ENCODE measurements at regions not wholly inside any gene's neighbourhood (a gene's known extent, or its start where the extent isn't known, plus 50 kb on each side); places are given as distances from the start of the nearest gene placed in this dataset.
"Not testable (repeated sequence)": the region's sequence is repeated elsewhere in the genome, so short reads cannot be mapped to it uniquely, and the experiment has no call there.

DNA sequence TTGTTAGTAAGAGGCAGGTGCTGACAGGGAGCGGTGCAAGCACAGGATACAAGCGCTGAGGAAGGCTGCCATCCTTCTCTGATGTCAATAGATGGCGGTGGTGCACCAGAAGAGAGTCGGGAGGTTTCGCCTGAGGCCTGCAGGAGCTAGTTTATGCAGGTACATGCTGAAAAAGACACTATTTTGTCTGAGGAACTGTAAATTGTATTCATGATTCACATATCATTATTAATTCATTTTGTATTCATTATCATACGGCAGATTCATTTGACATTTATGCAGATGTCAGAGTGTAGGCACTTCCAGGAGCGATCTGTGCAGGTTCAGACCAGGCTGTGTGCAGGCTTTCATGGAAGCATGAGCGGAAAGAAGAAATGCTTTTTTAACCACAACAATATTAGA lies 824.0 kb downstream of the STIM2 start:
- no peak overlapping the region for H3K4me3 ChIP-seq (ENCODE audit: low read depth in 1 of 2, low read length in 2 of 2)
- H3K27ac ChIP-seq (ENCODE audit: low read depth, low read length), result no peak overlapping the region
- no peak overlapping the region for H3K9ac ChIP-seq (ENCODE audit: low read depth in 1 of 2, low read length in 2 of 2)
- H3K4me1 ChIP-seq (ENCODE audit: control insufficient read depth in 1 of 2, insufficient read depth in 2 of 2, low read length in 2 of 2), result no peaks in the 10 kb centered on the region
- no peaks in the 10 kb centered on the region for H3K27me3 ChIP-seq (ENCODE audit: control insufficient read depth in 1 of 2, insufficient read depth in 2 of 2, low read length in 2 of 2)
- H3K9me3 ChIP-seq (ENCODE audit: control insufficient read depth in 1 of 2, low read length in 2 of 2), result no peaks in the 10 kb centered on the region
- H3K36me3 ChIP-seq (ENCODE audit: control insufficient read depth in 1 of 2, insufficient read depth in 2 of 2, low read length in 2 of 2), result no peaks in the 10 kb centered on the region

DNA sequence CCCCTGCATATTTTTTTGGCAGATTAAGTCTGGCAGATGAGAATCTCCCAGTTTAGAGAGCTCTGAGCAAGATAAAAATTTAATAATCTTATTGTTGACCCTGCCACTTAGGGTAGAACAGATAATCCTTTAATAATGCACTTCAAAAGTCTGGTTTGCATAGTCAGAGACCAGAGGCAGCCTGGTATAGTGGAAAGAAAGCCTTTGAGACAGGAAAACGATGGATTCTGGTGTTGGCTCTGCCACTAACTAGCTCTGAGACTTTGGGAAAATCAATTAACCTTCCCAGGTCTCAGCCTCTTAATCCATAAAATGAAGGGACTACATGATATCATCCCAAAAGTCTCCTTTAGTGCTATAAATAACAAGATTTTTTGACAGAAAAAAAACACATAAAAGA lies 824.5 kb downstream of the STIM2 start:
- no peaks in the 10 kb centered on the region for H3K4me1 ChIP-seq (ENCODE audit: control insufficient read depth in 1 of 2, insufficient read depth in 2 of 2, low read length in 2 of 2)
- H3K9me3 ChIP-seq (ENCODE audit: control insufficient read depth in 1 of 2, low read length in 2 of 2), result no peaks in the 10 kb centered on the region
- H3K27me3 ChIP-seq (ENCODE audit: control insufficient read depth in 1 of 2, insufficient read depth in 2 of 2, low read length in 2 of 2), result no peaks in the 10 kb centered on the region
- H3K9ac ChIP-seq (ENCODE audit: low read depth in 1 of 2, low read length in 2 of 2), result no peak overlapping the region
- H3K4me3 ChIP-seq (ENCODE audit: low read depth in 1 of 2, low read length in 2 of 2), result no peak overlapping the region
- H3K27ac ChIP-seq (ENCODE audit: low read depth, low read length), result no peak overlapping the region
- H3K36me3 ChIP-seq (ENCODE audit: control insufficient read depth in 1 of 2, insufficient read depth in 2 of 2, low read length in 2 of 2), result no peaks in the 10 kb centered on the region

DNA sequence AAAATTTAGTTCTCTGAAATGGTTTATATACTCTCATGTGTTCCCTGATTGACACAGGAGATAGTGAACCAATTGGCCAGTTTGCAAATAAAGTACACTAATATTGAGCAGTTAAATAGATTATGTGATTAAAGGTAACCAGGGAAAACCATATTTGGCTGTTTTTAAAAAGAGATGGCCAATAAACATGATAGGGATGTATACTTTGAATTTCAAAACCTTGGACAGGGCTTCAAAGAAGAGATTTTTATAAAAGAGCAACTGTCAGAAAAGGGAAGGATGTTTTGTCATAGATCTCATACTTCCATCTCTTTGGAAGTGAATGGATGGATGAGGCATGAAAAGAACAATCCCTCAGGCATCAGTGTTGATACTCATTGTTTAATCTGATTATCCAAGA lies 825.3 kb downstream of the STIM2 start:
- H3K36me3 ChIP-seq (ENCODE audit: control insufficient read depth in 1 of 2, insufficient read depth in 2 of 2, low read length in 2 of 2), result no peaks in the 10 kb centered on the region

DNA sequence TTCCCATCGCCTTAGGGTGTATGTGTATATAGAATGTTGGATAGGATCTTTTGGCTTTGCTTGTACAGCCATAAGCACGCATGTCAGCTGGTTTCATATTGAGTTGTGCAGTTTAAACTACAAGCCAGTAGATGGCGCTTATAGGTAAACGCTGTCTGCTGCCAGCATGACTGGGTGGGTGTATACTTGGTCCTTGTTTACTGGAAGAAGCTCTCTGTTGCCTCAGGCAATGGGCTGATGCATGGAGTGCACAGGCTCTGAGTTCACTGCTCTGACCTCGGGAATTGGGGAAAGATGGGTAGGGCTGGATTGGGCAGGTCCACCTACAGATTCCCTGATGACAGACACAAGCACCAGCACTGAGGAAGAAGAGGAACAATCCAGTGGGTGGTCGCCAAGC lies 831.5 kb downstream of the STIM2 start:
- Histone ChIP-seq H3K4me1 (ENCODE audit: control insufficient read depth in 1 of 2, insufficient read depth in 2 of 2, low read length in 2 of 2) (no peaks in the 10 kb centered on the region), H3K27ac (ENCODE audit: low read depth, low read length) (no peak overlapping the region), H3K36me3 (ENCODE audit: control insufficient read depth in 1 of 2, insufficient read depth in 2 of 2, low read length in 2 of 2) (no peaks in the 10 kb centered on the region), H3K4me3 (ENCODE audit: low read depth in 1 of 2, low read length in 2 of 2) (no peak overlapping the region), H3K27me3 (ENCODE audit: control insufficient read depth in 1 of 2, insufficient read depth in 2 of 2, low read length in 2 of 2) (no peaks in the 10 kb centered on the region), H3K9me3 (ENCODE audit: control insufficient read depth in 1 of 2, low read length in 2 of 2) (no peaks in the 10 kb centered on the region), H3K9ac (ENCODE audit: low read depth in 1 of 2, low read length in 2 of 2) (no peak overlapping the region)

More for the DNA sequence above, 825.3 kb downstream of the STIM2 start:
- no peak overlapping the region for H3K4me3 ChIP-seq (ENCODE audit: low read depth in 1 of 2, low read length in 2 of 2)
- no peak overlapping the region for H3K27ac ChIP-seq (ENCODE audit: low read depth, low read length)
- H3K27me3 ChIP-seq (ENCODE audit: control insufficient read depth in 1 of 2, insufficient read depth in 2 of 2, low read length in 2 of 2), result no peaks in the 10 kb centered on the region
- H3K4me1 ChIP-seq (ENCODE audit: control insufficient read depth in 1 of 2, insufficient read depth in 2 of 2, low read length in 2 of 2), result no peaks in the 10 kb centered on the region
- no peak overlapping the region for H3K9ac ChIP-seq (ENCODE audit: low read depth in 1 of 2, low read length in 2 of 2)
- H3K9me3 ChIP-seq (ENCODE audit: control insufficient read depth in 1 of 2, low read length in 2 of 2), result no peaks in the 10 kb centered on the region

DNA sequence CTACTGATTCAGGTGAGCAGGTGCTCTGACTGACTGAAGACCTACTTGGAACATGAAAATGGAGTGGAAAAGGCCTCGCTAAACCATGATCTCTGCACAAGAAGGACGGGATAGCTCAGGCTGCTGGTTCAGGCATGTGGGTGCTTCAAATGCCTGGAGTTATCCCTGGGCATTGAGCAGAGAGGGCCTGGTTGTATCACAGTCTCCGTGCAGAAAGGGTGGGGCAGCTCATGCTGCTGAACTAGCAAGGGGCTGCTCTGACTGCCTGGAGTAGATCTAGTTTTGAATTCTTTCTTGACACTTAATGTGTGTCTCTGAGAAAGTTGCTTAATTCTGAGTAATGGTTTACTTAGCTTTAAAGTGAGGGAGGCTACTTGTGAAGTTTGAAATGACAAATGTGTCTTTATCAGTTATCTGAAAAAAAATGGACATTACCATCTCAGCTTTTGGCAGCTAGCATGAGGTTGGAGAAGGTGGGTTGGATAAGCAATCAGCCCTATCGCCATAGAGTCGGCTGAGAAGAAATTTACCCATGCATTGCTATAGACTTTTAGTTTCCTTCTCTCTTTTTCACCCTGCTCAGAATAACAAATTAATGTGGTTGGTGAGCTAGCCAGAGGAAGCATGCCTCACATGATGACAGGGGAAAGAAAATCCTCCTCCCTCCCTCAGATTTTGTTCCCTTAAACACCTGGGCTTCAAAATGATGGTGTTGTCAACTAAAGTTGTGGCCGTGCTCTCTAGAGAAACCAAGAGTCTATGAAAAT lies 832.4 kb downstream of the STIM2 start:
- Histone ChIP-seq H3K9me3 (ENCODE audit: control insufficient read depth in 1 of 2, low read length in 2 of 2) (no peaks in the 10 kb centered on the region), H3K9ac (ENCODE audit: low read depth in 1 of 2, low read length in 2 of 2) (no peak overlapping the region), H3K4me3 (ENCODE audit: low read depth in 1 of 2, low read length in 2 of 2) (no peak overlapping the region), H3K27ac (ENCODE audit: low read depth, low read length) (no peak overlapping the region), H3K4me1 (ENCODE audit: control insufficient read depth in 1 of 2, insufficient read depth in 2 of 2, low read length in 2 of 2) (no peaks in the 10 kb centered on the region), H3K27me3 (ENCODE audit: control insufficient read depth in 1 of 2, insufficient read depth in 2 of 2, low read length in 2 of 2) (no peaks in the 10 kb centered on the region), H3K36me3 (ENCODE audit: control insufficient read depth in 1 of 2, insufficient read depth in 2 of 2, low read length in 2 of 2) (no peaks in the 10 kb centered on the region)

DNA sequence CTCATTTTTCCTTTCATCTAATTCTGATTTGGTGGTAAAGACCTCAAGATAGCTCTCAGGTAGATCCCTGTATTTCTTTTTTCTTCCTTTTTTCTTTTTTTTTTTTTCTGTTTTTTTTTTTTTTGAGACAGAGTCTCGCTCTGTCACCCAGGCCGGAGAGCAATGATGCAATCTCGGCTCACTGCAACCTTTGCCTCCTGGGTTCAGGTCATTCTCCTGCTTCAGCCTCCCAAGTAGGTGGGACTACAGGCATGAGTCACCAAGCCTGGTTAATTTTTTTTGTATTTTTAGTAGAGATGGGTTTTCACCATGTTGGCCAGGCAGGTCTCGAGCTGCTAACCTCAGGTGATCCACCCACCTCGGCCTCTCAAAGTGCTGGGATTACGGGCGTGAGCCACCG lies 835.6 kb downstream of the STIM2 start:
- H3K4me3 ChIP-seq (ENCODE audit: low read depth in 1 of 2, low read length in 2 of 2); H3K9ac ChIP-seq (ENCODE audit: low read depth in 1 of 2, low read length in 2 of 2); H3K36me3 ChIP-seq (ENCODE audit: control insufficient read depth in 1 of 2, insufficient read depth in 2 of 2, low read length in 2 of 2); H3K27me3 ChIP-seq (ENCODE audit: control insufficient read depth in 1 of 2, insufficient read depth in 2 of 2, low read length in 2 of 2); H3K9me3 ChIP-seq (ENCODE audit: control insufficient read depth in 1 of 2, low read length in 2 of 2); H3K4me1 ChIP-seq (ENCODE audit: control insufficient read depth in 1 of 2, insufficient read depth in 2 of 2, low read length in 2 of 2); H3K27ac ChIP-seq (ENCODE audit: low read depth, low read length): not testable (repeated sequence)

DNA sequence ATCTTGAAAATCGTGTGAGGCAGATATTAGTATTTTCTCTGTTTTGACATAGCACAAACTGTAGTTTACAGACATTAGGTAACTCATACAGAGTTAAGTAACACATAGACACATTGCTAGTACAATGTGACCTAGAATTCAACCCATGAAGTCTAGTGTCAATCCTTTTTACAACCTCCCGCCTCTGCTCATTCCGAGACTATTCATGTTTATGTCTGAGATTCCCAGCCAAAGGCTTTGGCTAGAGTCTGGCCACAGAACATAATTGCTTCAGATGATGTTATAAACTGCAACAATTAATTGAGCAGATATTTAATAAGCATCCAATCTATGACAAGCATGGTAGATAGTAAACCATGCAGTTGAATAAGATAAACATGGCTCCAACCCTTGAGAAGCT lies 841.0 kb downstream of the STIM2 start:
- Histone ChIP-seq H3K9ac (ENCODE audit: low read depth in 1 of 2, low read length in 2 of 2) (no peak overlapping the region), H3K27ac (ENCODE audit: low read depth, low read length) (no peak overlapping the region), H3K27me3 (ENCODE audit: control insufficient read depth in 1 of 2, insufficient read depth in 2 of 2, low read length in 2 of 2) (no peaks in the 10 kb centered on the region), H3K4me1 (ENCODE audit: control insufficient read depth in 1 of 2, insufficient read depth in 2 of 2, low read length in 2 of 2) (no peaks in the 10 kb centered on the region), H3K36me3 (ENCODE audit: control insufficient read depth in 1 of 2, insufficient read depth in 2 of 2, low read length in 2 of 2) (no peaks in the 10 kb centered on the region), H3K4me3 (ENCODE audit: low read depth in 1 of 2, low read length in 2 of 2) (no peak overlapping the region), H3K9me3 (ENCODE audit: control insufficient read depth in 1 of 2, low read length in 2 of 2) (no peaks in the 10 kb centered on the region)

DNA sequence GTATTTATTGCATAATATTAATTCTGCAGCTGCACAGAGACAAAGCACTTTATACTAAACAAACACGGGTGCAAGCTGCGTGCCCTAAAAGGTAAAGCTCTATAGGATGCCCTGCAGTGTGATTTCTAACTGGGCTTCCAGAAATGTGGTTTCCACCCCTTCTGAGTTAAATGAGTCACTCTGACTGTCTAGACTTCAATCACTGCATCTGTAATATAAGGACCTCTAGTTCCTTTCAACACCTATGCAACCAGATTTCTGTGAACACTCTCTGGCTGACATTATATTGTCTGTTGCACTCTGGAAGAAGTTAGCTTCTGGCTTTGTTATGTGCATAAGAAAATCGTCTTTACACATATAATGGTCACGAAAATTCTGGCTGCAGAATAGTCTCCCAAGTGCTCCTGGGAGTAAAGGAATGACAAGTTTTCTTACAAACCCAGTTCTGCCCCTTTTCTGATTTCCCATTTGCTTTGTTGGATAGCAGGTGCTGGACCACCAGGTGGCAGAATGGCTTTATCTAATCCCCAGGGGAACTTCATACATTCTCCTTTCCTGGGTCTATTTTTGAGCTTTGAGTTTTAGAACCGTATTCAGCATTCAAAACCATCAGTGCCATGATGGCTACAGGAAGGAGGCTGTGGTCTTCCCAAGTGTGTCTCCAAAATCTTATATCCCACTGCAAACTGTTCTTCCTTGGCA lies 842.2 kb downstream of the STIM2 start:
- Histone ChIP-seq H3K36me3 (ENCODE audit: control insufficient read depth in 1 of 2, insufficient read depth in 2 of 2, low read length in 2 of 2) (no peaks in the 10 kb centered on the region), H3K27me3 (ENCODE audit: control insufficient read depth in 1 of 2, insufficient read depth in 2 of 2, low read length in 2 of 2) (no peaks in the 10 kb centered on the region), H3K4me3 (ENCODE audit: low read depth in 1 of 2, low read length in 2 of 2) (no peak overlapping the region), H3K27ac (ENCODE audit: low read depth, low read length) (no peak overlapping the region), H3K4me1 (ENCODE audit: control insufficient read depth in 1 of 2, insufficient read depth in 2 of 2, low read length in 2 of 2) (no peaks in the 10 kb centered on the region), H3K9me3 (ENCODE audit: control insufficient read depth in 1 of 2, low read length in 2 of 2) (no peaks in the 10 kb centered on the region), H3K9ac (ENCODE audit: low read depth in 1 of 2, low read length in 2 of 2) (no peak overlapping the region)

DNA sequence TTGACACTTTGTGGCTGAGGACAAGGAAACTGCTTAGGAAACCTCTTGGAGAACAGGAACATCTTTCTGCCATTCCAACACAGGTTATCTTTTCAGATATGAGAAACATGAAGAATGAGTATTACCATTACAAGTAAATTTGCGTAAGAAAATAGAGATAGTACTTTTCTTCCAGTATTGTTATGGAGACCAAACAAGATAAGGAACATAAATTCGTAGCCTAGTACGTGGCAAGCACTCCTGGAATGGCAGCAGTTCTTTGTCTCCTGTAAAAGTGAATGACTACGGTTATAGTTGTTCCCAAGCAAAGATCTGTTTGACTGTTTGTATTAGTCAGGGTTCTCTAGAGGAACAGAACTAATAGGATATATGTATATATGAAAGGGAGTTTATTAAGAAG lies 843.1 kb downstream of the STIM2 start:
- Histone ChIP-seq H3K27ac (ENCODE audit: low read depth, low read length) (no peak overlapping the region), H3K27me3 (ENCODE audit: control insufficient read depth in 1 of 2, insufficient read depth in 2 of 2, low read length in 2 of 2) (no peaks in the 10 kb centered on the region), H3K9me3 (ENCODE audit: control insufficient read depth in 1 of 2, low read length in 2 of 2) (no peaks in the 10 kb centered on the region), H3K36me3 (ENCODE audit: control insufficient read depth in 1 of 2, insufficient read depth in 2 of 2, low read length in 2 of 2) (no peaks in the 10 kb centered on the region), H3K4me1 (ENCODE audit: control insufficient read depth in 1 of 2, insufficient read depth in 2 of 2, low read length in 2 of 2) (no peaks in the 10 kb centered on the region), H3K9ac (ENCODE audit: low read depth in 1 of 2, low read length in 2 of 2) (no peak overlapping the region), H3K4me3 (ENCODE audit: low read depth in 1 of 2, low read length in 2 of 2) (no peak overlapping the region)

DNA sequence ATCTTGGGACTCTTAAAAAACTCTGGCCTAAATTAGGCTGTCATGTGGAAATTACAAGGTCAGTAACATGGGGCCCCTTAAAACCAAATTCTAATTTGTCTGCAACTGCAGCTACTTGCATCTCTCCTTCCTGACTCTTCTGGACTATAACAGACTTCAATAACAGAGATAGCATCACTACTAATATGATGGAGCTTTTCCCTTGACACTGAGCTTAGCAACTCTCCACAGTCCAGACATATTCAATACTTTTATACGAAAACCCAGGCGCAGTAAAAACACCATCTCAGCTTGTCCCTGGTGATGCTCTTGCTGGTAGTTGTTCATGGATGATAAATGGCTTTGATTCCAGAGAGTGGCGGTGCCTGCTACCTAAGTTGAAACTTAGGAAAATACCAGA lies 850.4 kb downstream of the STIM2 start:
- no peaks in the 10 kb centered on the region for H3K27me3 ChIP-seq (ENCODE audit: control insufficient read depth in 1 of 2, insufficient read depth in 2 of 2, low read length in 2 of 2)
- no peaks in the 10 kb centered on the region for H3K9me3 ChIP-seq (ENCODE audit: control insufficient read depth in 1 of 2, low read length in 2 of 2)
- no peak overlapping the region for H3K9ac ChIP-seq (ENCODE audit: low read depth in 1 of 2, low read length in 2 of 2)
- no peaks in the 10 kb centered on the region for H3K36me3 ChIP-seq (ENCODE audit: control insufficient read depth in 1 of 2, insufficient read depth in 2 of 2, low read length in 2 of 2)
- H3K4me1 ChIP-seq (ENCODE audit: control insufficient read depth in 1 of 2, insufficient read depth in 2 of 2, low read length in 2 of 2), result no peaks in the 10 kb centered on the region
- H3K27ac ChIP-seq (ENCODE audit: low read depth, low read length), result no peak overlapping the region
- no peak overlapping the region for H3K4me3 ChIP-seq (ENCODE audit: low read depth in 1 of 2, low read length in 2 of 2)

All from duodenal mucosa (tissue), 2 donors.